Keratinocyte (primary cell): ENCODE measurements at regions not wholly inside any gene's neighbourhood (a gene's known extent, or its start where the extent isn't known, plus 50 kb on each side); places are given as distances from the start of the nearest gene placed in this dataset.

Experiments used
- DNase-seq: peaks from one replicate; pipeline ENCODE4 v3.0.0-alpha.2; 2011; ENCODE audit warnings: low read depth, missing footprints, low spot score
- FAIRE-seq: peaks from 2 replicates; lab custom pipeline; 2011; peaks lifted over from hg19 to GRCh38; lab: Jason Lieb, UNC
- H2AFZ ChIP-seq: 2 replicates; pipeline ENCODE4 v1.6.0; 2012; ENCODE audit warnings: low read length, control low read depth, inconsistent platforms; ENCODE audit not compliant: control insufficient read depth
- H3K27ac ChIP-seq: 2 replicates; pipeline ENCODE4 v1.5.1; 2011; ENCODE audit warnings: low read length; ENCODE audit not compliant: control insufficient read depth, insufficient read depth
- H3K27me3 ChIP-seq: 3 replicates; pipeline ENCODE4 v1.6.0; 2011; ENCODE audit warnings: low read length; ENCODE audit not compliant: control insufficient read depth, insufficient read depth; ENCODE audit errors: extremely low read depth
- H3K36me3 ChIP-seq, 2 experiments: 2 replicates in 1 of 2; 3 replicates in 1 of 2; pipeline ENCODE4 v1.5.1; 2011; ENCODE audit warnings: low read length in 2 of 2, mild to moderate bottlenecking in 1 of 2; ENCODE audit not compliant: control insufficient read depth in 2 of 2, insufficient read depth in 2 of 2; ENCODE audit errors: extremely low read depth in 1 of 2
- H3K4me1 ChIP-seq: 3 replicates; pipeline ENCODE4 v1.5.1; 2011; ENCODE audit warnings: low read length; ENCODE audit not compliant: control insufficient read depth, insufficient read depth; ENCODE audit errors: extremely low read depth
- H3K4me2 ChIP-seq: 3 replicates; pipeline ENCODE4 v1.6.0; 2011; ENCODE audit warnings: low read depth, low read length; ENCODE audit not compliant: control insufficient read depth, insufficient read depth; ENCODE audit errors: extremely low read depth
- H3K4me3 ChIP-seq, 3 experiments: fragments of 200-600 bp in 1 of 3; sonication (generic) in 1 of 3; 2 replicates in 2 of 3; 3 replicates in 1 of 3; pipeline ENCODE4 v1.5.1; 2011 to 2016; ENCODE audit warnings: low read length in 3 of 3, mild to moderate bottlenecking in 3 of 3, control low read depth in 2 of 3, inconsistent platforms in 1 of 3, low read depth in 1 of 3, mixed read lengths in 1 of 3, mixed run types in 1 of 3, moderate library complexity in 1 of 3; ENCODE audit not compliant: control insufficient read depth in 2 of 3, insufficient read depth in 2 of 3; ENCODE audit errors: extremely low read depth in 1 of 3
- H3K79me2 ChIP-seq: 2 replicates; pipeline ENCODE4 v1.6.0; 2012; ENCODE audit warnings: low read length; ENCODE audit not compliant: control insufficient read depth, insufficient read depth
- H3K9ac ChIP-seq: 3 replicates; pipeline ENCODE4 v1.6.0; 2011; ENCODE audit warnings: low read length; ENCODE audit not compliant: control insufficient read depth, insufficient read depth; ENCODE audit errors: extremely low read depth
- H3K9me1 ChIP-seq: 3 replicates; pipeline ENCODE4 v1.6.0; 2011; ENCODE audit warnings: low read length; ENCODE audit not compliant: control insufficient read depth, insufficient read depth; ENCODE audit errors: extremely low read depth
- H3K9me3 ChIP-seq: 2 replicates; pipeline ENCODE4 v1.5.1; 2012; ENCODE audit warnings: low read depth, low read length; ENCODE audit not compliant: control insufficient read depth
- H4K20me1 ChIP-seq: 3 replicates; pipeline ENCODE4 v1.6.0; 2011; ENCODE audit warnings: low read length; ENCODE audit not compliant: control insufficient read depth, insufficient read depth; ENCODE audit errors: extremely low read depth
- CTCF ChIP-seq, 3 experiments: IDR thresholded peaks in 1 of 3; conservative IDR thresholded peaks in 1 of 3; optimal IDR thresholded peaks in 1 of 3; 2 replicates in 2 of 3; 3 replicates in 1 of 3; pipeline versions ENCODE3 to v1.5.1; 2011; ENCODE audit warnings: low read length in 3 of 3, mild to moderate bottlenecking in 3 of 3, moderate library complexity in 2 of 3, control low read depth in 1 of 3, inconsistent platforms in 1 of 3; ENCODE audit not compliant: insufficient read depth in 2 of 3; ENCODE audit errors: extremely low read depth in 1 of 3
- EZH2 ChIP-seq: IDR thresholded peaks from one replicate; pipeline ENCODE4 v1.6.1; 2012; ENCODE audit warnings: inconsistent platforms, mild to moderate bottlenecking, low read length, moderate library complexity
- dilution Hi-C: fragments of 300-500 bp; cut with MboI; formaldehyde crosslinking; loops from one replicate; pipeline ENCODE4 v1.7.0; 2020; ENCODE audit warnings: low sequenced_read_pairs; ENCODE audit not compliant: extremely low pct_ligation_motif_present

- Histone ChIP-seq H3K27me3 (no peaks in the 10 kb centered on the region), H3K4me2 (peak overlapping the region; percentile 58), H3K9me3 (no peaks in the 10 kb centered on the region), H3K36me3 (no peaks in the 10 kb centered on the region), H3K9me1 (no peaks in the 10 kb centered on the region), H3K9ac (no peak overlapping the region), H2AFZ (no peak overlapping the region), H3K4me3 (peak overlapping the region in 1 of 3 experiments; percentile 16), H4K20me1 (no peaks in the 10 kb centered on the region), H3K4me1 (peaks cover 10% of the 10 kb centered on the region), H3K79me2 (no peaks in the 10 kb centered on the region), H3K27ac (peak overlapping the region; percentile 37)
- no peak for TF ChIP-seq CTCF (optimal IDR thresholded peaks at IDR 0.05 in 1 of 3, IDR thresholded peaks at IDR 0.05 in 1 of 3, conservative IDR thresholded peaks at IDR 0.05 in 1 of 3; ENCODE audit: extremely low read depth in 1 of 3, insufficient read depth in 2 of 3, low read length in 3 of 3)
- no peak for TF ChIP-seq EZH2
- peak; percentile 73 for FAIRE-seq
- DNase-seq, result no peak
- dilution Hi-C loops, result no loop called here
Measured at GRCh38 chr2:213216461-213216860, 65.0 kb upstream of the IKZF2 start.

GRCh38 chr2:213219816-213220215 lies 64.4 kb upstream of the SPAG16 start:
- H3K4me3 ChIP-seq, result no peak overlapping the region
- H2AFZ ChIP-seq, result no peak overlapping the region
- DNase-seq, result no peak
- no peak for FAIRE-seq
- TF ChIP-seq EZH2 (no peak), CTCF (optimal IDR thresholded peaks at IDR 0.05 in 1 of 3, IDR thresholded peaks at IDR 0.05 in 1 of 3, conservative IDR thresholded peaks at IDR 0.05 in 1 of 3; ENCODE audit: extremely low read depth in 1 of 3, insufficient read depth in 2 of 3, low read length in 3 of 3) (no peak)
- H4K20me1 ChIP-seq, result no peaks in the 10 kb centered on the region
- no peaks in the 10 kb centered on the region for H3K27me3 ChIP-seq
- no peak overlapping the region for H3K9ac ChIP-seq
- peaks cover 10% of the 10 kb centered on the region for H3K4me1 ChIP-seq
- no peaks in the 10 kb centered on the region for H3K9me1 ChIP-seq
- no peaks in the 10 kb centered on the region for H3K36me3 ChIP-seq
- no peaks in the 10 kb centered on the region for H3K9me3 ChIP-seq
- no peak overlapping the region for H3K27ac ChIP-seq
- dilution Hi-C loops, result no loop called here
- no peaks in the 10 kb centered on the region for H3K79me2 ChIP-seq
- H3K4me2 ChIP-seq, result no peak overlapping the region
